Activated naive CD4-positive, alpha-beta T cell treated with anti-CD3 and anti-CD28 coated beads for 36 hours (primary cell): ENCODE measurements at regions not wholly inside any gene's neighbourhood (a gene's known extent, or its start where the extent isn't known, plus 50 kb on each side); places are given as distances from the start of the nearest gene placed in this dataset.
"Not testable (repeated sequence)": the region's sequence is repeated elsewhere in the genome, so short reads cannot be mapped to it uniquely, and the experiment has no call there.

ENCODE experiments used
- CTCF ChIA-PET: fragments of 350-600 bp; sonication (Branson Sonifier 250); formaldehyde crosslinking; loops from one replicate; lab custom pipeline; 2021; ENCODE audit warnings: antibody characterized with exemption; lab: Charles Lee
- DNase-seq: peaks from one replicate; pipeline ENCODE4 v3.0.0-alpha.2; 2020
- H3K27ac Mint-ChIP-seq: one replicate; pipeline ENCODE4 v1.8.0; 2021; ENCODE audit warnings: mild to moderate bottlenecking, mixed read lengths
- H3K27me3 Mint-ChIP-seq: one replicate; pipeline ENCODE4 v1.8.0; 2021; ENCODE audit warnings: low read depth, mixed read lengths
- H3K36me3 Mint-ChIP-seq: one replicate; pipeline ENCODE4 v1.8.0; 2021; ENCODE audit warnings: low read depth, mixed read lengths
- H3K4me1 Mint-ChIP-seq: one replicate; pipeline ENCODE4 v1.8.0; 2021; ENCODE audit warnings: low read depth, mixed read lengths
- H3K4me3 Mint-ChIP-seq: one replicate; pipeline ENCODE4 v1.8.0; 2021; ENCODE audit warnings: mild to moderate bottlenecking, moderate library complexity, mixed read lengths
- H3K9me3 Mint-ChIP-seq: one replicate; pipeline ENCODE4 v1.8.0; 2021; ENCODE audit warnings: mixed read lengths
- intact Hi-C: fragments of 100-400 bp; cut with micrococcal nuclease; formaldehyde crosslinking; loops from one replicate; pipeline ENCODE4 v1.15.1; 2023

DNA sequence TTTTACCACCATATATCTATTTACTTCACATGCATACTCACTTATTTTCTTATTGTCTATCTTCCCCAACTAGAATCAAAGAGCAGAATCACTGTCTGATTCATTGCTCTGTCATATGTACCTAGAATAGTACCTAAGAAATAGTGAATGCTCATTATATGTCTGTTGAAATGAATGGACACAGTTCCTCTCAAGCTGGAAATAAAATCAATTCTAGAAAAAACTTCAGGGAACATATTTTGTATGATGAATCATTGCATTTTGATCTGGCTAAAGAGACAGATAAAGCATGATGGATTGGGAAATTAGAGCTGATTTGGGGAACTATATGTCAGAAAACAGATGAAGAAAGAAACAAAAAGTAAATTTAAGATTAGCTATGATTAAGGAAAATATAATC is 623.3 kb downstream of the C12orf50 start:
- intact Hi-C loops = no loop called here
- CTCF ChIA-PET = no interaction called here
- Mint-ChIP-seq H3K9me3 (peaks cover 10% of the 10 kb centered on the region), H3K27ac (no peak overlapping the region), H3K36me3 (no peaks in the 10 kb centered on the region), H3K4me3 (no peak overlapping the region), H3K27me3 (no peaks in the 10 kb centered on the region), H3K4me1 (no peaks in the 10 kb centered on the region)
- no peak for DNase-seq

DNA sequence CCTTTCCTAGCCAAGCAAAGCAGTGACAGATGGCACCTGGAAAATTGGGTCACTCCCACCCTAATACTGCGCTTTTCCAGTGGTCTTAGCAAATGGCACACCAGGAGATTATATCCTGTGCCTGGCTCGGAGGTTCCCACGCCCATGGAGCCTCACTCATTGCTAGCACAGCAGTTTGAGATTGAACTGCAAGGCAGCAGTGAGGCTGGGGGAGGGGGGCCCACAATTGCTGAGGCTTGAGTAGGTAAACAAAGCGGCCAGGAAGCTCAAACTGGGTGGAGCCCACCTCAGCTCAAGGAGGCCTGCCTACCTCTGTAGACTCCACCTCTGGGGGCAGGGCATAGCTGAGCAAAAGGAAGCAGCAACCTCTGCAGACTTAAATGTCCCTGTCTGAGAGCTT is 635.0 kb downstream of the C12orf50 start:
- DNase-seq, H3K4me1 Mint-ChIP-seq, intact Hi-C loops, H3K27ac Mint-ChIP-seq, H3K36me3 Mint-ChIP-seq, H3K4me3 Mint-ChIP-seq, CTCF ChIA-PET, H3K27me3 Mint-ChIP-seq: not testable (repeated sequence)
- H3K9me3 Mint-ChIP-seq = peaks cover 16% of the 10 kb centered on the region

DNA sequence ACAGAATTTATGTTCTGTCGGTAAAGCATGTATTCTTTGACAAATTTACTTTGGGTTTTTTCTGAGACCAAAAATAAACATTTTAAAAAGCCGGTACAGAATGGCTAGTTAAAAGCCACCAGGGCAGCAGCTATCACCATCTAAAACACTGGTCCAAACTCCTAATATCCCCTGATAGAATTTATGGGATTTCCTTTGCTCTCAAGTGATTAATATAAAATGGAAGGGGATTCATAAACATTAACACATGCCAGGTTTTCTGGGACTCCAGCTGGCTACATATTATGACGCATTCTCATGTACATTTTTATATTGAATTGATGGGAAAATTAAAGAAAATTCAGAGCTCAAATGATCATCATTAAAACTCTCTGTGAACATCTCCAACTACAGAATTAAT is 640.8 kb downstream of the C12orf50 start:
- peaks cover 4% of the 10 kb centered on the region for H3K9me3 Mint-ChIP-seq
- H3K27ac Mint-ChIP-seq = no peak overlapping the region
- intact Hi-C loops = no loop called here
- H3K4me1 Mint-ChIP-seq = no peaks in the 10 kb centered on the region
- no peaks in the 10 kb centered on the region for H3K27me3 Mint-ChIP-seq
- CTCF ChIA-PET = no interaction called here
- no peaks in the 10 kb centered on the region for H3K36me3 Mint-ChIP-seq
- no peak overlapping the region for H3K4me3 Mint-ChIP-seq
- DNase-seq = no peak

DNA sequence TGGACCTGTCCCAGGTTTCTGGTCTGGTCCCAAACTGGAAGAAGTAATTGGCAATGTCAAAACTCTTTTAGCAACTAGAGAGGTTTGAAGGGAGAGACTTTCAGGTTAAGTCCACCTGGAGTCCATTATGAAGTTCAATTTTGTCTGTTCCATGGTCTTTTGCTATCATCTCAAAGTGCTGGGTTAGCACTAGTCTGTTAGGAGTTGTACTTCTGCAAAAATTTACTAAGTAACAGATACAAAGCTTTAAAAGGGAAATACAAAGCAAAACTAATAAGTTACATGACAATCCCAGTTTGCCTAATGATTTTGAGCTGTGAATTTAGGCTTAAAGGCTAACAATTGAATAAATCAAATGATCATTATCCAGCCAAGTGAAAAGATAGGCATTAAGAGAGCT is 643.9 kb downstream of the C12orf50 start:
- Mint-ChIP-seq H3K27me3 (no peaks in the 10 kb centered on the region), H3K4me1 (no peaks in the 10 kb centered on the region), H3K9me3 (peaks cover 3% of the 10 kb centered on the region), H3K36me3 (no peaks in the 10 kb centered on the region), H3K27ac (no peak overlapping the region), H3K4me3 (no peak overlapping the region)
- DNase-seq = no peak
- CTCF ChIA-PET = no interaction called here
- intact Hi-C loops = no loop called here

DNA sequence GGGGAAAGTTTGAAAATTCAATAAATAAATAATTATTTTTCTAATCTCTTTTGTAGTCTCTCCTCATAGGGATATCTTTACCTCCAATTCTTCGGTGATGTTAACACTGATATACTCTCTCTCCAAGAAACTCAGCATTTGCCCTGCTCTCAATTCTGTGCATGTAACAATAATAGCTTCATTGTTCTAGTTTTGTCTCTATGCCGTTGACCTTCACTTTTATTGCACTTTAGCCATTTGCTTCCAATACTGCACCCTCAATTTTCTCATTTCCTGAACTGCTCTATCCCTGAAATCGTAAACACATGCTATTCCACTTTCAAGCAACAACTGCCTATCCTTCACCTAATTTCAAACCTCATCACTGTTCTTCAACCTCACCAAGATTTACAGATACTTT is 645.0 kb downstream of the C12orf50 start:
- Mint-ChIP-seq H3K4me1 (no peaks in the 10 kb centered on the region), H3K27me3 (no peaks in the 10 kb centered on the region), H3K27ac (no peak overlapping the region), H3K9me3 (peaks cover 3% of the 10 kb centered on the region), H3K36me3 (no peaks in the 10 kb centered on the region), H3K4me3 (no peak overlapping the region)
- no peak for DNase-seq
- CTCF ChIA-PET = no interaction called here
- intact Hi-C loops = no loop called here

DNA sequence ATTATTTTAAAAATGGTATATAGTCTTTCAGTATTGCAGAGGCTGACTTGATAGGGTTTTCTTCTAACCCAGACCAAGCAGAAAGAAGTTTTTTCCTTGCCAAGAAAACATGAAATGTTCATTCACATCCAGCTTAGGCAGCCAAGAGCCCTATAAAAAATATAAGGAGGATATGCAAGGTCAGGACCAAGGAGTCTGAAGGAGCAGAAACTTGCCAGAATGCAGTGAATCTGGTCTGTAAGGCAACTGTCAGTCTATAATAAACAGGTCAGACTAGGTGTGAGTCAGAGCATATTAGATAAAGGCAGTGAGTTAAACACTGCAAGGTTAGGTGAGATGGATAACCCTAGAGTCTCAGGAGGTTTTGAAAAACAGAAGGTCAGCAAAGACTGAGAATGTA is 645.5 kb downstream of the C12orf50 start:
- CTCF ChIA-PET = no interaction called here
- H3K27ac Mint-ChIP-seq = no peak overlapping the region
- peaks cover 3% of the 10 kb centered on the region for H3K9me3 Mint-ChIP-seq
- intact Hi-C loops = no loop called here
- H3K4me1 Mint-ChIP-seq = no peaks in the 10 kb centered on the region
- no peak for DNase-seq
- H3K4me3 Mint-ChIP-seq = no peak overlapping the region
- no peaks in the 10 kb centered on the region for H3K36me3 Mint-ChIP-seq
- no peaks in the 10 kb centered on the region for H3K27me3 Mint-ChIP-seq

DNA sequence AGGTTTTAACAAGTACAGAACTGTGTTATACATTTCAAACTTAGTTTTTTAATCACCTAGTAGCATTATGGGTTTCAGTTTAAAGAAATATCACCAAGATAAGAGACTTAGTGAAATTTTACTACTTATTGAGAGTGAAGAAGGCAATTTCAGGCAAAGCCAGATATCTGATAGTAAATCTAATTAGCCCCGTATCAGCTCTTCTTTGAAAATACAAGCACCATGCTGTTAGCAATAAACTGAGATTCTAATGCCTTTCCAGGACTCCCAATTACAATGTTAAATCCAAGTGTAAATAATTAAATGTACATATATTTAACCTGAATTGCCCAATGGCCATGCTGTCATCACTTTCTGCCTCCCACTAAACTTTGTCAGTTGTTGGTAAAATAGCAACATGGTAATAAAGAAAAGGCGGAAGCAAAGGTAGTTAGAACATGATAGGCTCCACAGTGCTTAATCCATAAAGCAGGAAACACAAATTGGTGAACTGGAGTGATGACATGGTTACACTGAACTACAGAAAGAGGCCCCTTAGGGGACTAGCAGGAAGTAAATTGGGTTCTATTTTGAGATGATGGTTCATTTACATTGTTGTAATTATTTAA is 646.1 kb downstream of the C12orf50 start:
- no peak for DNase-seq
- CTCF ChIA-PET = no interaction called here
- no peak overlapping the region for H3K27ac Mint-ChIP-seq
- intact Hi-C loops = no loop called here
- no peak overlapping the region for H3K4me3 Mint-ChIP-seq
- no peaks in the 10 kb centered on the region for H3K4me1 Mint-ChIP-seq
- H3K9me3 Mint-ChIP-seq = peaks cover 3% of the 10 kb centered on the region
- H3K27me3 Mint-ChIP-seq = no peaks in the 10 kb centered on the region
- H3K36me3 Mint-ChIP-seq = no peaks in the 10 kb centered on the region

DNA sequence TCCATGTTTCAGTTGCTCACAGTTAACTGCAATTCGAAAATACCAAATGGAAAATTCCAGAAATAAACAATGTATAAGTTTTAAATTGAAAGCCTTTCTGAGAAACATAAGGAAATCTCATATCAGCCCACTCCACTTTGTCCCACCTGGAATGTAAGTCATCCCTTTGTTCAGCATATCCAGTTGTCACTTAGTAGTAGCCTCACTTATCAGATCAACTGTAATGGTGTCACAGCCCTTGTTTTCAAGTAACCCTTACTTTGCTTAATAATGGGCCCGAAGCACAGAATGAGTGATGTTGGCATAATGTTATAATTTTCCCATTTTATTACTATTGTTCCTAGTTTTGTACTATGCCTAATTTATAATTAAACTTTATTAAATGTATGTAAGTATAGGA is 646.8 kb downstream of the C12orf50 start:
- CTCF ChIA-PET = no interaction called here
- Mint-ChIP-seq H3K4me3 (no peak overlapping the region), H3K4me1 (no peaks in the 10 kb centered on the region), H3K27me3 (no peaks in the 10 kb centered on the region), H3K36me3 (no peaks in the 10 kb centered on the region), H3K27ac (no peak overlapping the region), H3K9me3 (peaks cover 3% of the 10 kb centered on the region)
- no peak for DNase-seq
- intact Hi-C loops = no loop called here

DNA sequence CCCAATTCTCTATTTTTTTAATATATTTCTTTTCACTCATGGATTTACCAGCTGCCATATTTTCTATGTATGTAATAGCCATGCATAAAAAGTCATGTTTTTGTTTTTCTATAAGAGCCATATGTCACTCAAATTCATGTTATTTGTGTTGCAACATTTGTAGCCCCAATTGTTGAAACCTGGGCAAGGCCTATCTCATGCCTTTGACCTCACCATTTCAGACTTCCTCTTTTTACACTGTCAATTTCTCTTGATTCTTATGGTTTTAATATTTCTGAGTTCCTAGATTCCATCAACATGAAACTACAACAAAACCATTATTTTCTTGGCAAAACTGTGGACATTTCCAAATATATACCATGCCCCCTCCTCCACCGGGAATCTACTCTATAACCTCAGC is 647.5 kb downstream of the C12orf50 start:
- intact Hi-C loops = no loop called here
- CTCF ChIA-PET = no interaction called here
- Mint-ChIP-seq H3K4me3 (no peak overlapping the region), H3K4me1 (no peaks in the 10 kb centered on the region), H3K36me3 (no peaks in the 10 kb centered on the region), H3K27me3 (no peaks in the 10 kb centered on the region), H3K9me3 (peaks cover 3% of the 10 kb centered on the region), H3K27ac (no peak overlapping the region)
- no peak for DNase-seq

DNA sequence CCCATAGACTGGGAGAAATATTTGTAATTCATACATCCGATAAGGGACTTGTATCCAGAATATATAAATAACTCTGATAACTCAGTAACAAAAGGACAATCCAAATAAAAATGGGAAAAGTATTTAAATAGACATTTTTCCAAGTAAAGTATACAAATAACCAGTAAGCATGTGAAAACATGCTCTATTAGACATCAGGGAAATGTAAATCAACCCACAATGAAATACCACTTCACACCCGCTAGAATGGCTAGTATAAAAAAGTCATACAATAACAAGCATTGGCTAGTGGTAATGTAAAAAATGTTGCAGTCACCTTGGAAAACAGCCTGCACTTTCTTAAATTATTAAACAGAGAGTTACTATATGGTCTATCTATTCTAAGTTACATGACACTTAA is 650.7 kb downstream of the C12orf50 start:
- CTCF ChIA-PET = no interaction called here
- DNase-seq = no peak
- Mint-ChIP-seq H3K4me1 (no peaks in the 10 kb centered on the region), H3K27ac (no peak overlapping the region), H3K4me3 (no peak overlapping the region), H3K27me3 (no peaks in the 10 kb centered on the region), H3K36me3 (no peaks in the 10 kb centered on the region), H3K9me3 (no peaks in the 10 kb centered on the region)
- intact Hi-C loops = no loop called here

DNA sequence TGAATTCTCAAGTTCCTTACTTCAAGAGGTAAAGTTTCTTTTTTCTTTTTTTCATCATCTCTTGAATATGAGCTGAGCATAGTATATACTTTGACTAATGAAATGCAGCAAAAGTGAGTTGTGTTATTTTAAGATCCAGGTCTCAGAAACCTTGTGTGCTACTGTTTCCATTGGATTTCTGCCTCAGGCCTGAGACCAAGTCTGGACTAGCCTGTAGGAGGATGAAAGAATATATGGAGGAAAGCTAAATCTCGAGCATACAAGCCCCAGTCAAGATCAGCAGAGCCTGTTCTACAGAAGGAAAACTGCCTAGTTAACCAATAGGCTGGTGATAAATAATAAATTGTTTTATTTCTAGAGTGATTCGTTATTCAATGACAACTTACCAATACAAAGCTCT is 652.5 kb downstream of the C12orf50 start:
- no peaks in the 10 kb centered on the region for H3K27me3 Mint-ChIP-seq
- CTCF ChIA-PET = no interaction called here
- no peak overlapping the region for H3K27ac Mint-ChIP-seq
- no peak overlapping the region for H3K4me3 Mint-ChIP-seq
- H3K36me3 Mint-ChIP-seq = no peaks in the 10 kb centered on the region
- no peaks in the 10 kb centered on the region for H3K9me3 Mint-ChIP-seq
- no peaks in the 10 kb centered on the region for H3K4me1 Mint-ChIP-seq
- DNase-seq = no peak
- intact Hi-C loops = no loop called here

DNA sequence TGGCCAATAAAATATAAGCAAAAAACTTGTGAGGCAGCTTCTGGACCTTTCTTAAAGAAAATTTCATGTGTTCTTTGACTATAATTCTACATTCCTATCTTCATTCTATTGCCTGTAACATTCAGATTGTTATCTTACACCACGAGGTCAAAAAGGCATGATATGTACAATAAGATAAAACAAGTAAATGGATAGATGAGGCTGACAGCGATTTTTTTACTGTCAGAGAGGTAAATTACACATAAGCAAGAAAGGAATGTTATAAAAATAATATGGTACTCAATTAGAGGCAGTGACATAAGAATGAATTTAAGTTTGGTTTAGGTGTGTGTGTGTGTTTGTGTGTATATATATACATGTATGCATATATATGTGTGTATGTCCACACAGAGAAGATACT is 660.0 kb downstream of the C12orf50 start:
- intact Hi-C loops = no loop called here
- H3K36me3 Mint-ChIP-seq = no peaks in the 10 kb centered on the region
- CTCF ChIA-PET = no interaction called here
- H3K27me3 Mint-ChIP-seq = no peaks in the 10 kb centered on the region
- H3K9me3 Mint-ChIP-seq = no peaks in the 10 kb centered on the region
- no peaks in the 10 kb centered on the region for H3K4me1 Mint-ChIP-seq
- no peak for DNase-seq
- no peak overlapping the region for H3K4me3 Mint-ChIP-seq
- no peak overlapping the region for H3K27ac Mint-ChIP-seq

DNA sequence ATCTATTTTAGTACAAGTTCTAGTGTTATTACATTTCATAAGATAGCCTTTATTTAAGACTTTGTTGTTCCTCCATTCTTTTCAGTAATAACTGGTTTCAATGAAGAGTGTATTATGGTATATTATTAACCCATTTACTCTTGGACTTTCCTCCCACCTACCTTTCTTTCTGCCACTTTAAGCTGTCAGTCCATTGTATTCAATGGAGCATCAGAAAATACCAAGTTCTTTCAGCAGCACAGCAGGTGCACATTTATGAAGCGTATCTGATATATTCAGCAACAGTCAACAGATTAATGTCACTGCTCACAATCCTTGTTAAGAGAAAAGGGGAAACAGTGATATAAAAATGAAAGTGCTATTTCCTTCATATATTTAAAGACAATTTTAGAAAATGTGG is 660.9 kb downstream of the C12orf50 start:
- H3K4me1 Mint-ChIP-seq = no peaks in the 10 kb centered on the region
- intact Hi-C loops = no loop called here
- H3K36me3 Mint-ChIP-seq = no peaks in the 10 kb centered on the region
- peaks cover 5% of the 10 kb centered on the region for H3K9me3 Mint-ChIP-seq
- CTCF ChIA-PET = no interaction called here
- DNase-seq = no peak
- H3K27me3 Mint-ChIP-seq = no peaks in the 10 kb centered on the region
- no peak overlapping the region for H3K4me3 Mint-ChIP-seq
- H3K27ac Mint-ChIP-seq = no peak overlapping the region

DNA sequence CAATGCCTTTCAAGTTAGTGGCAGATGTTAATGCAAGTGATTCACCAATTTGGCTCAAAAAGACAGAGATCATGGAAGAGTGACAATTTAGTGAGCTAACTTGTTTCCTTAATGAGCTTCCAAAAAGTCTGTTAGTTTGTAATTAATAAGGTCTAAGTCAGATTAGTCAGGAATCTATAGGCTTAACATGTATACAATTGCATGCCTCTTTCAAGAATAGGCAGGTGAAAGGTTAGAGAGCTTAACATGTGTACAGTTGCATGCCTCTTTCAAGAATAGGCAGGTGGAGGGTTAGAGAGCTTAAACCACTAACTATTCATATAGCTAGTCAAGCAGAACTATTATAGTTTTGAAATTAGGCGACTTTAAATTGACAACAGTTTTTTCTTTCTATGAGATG is 663.8 kb downstream of the C12orf50 start:
- no peaks in the 10 kb centered on the region for H3K4me1 Mint-ChIP-seq
- no peaks in the 10 kb centered on the region for H3K36me3 Mint-ChIP-seq

More for the DNA sequence above, 663.8 kb downstream of the C12orf50 start:
- Mint-ChIP-seq H3K9me3 (peaks cover 25% of the 10 kb centered on the region), H3K27me3 (no peaks in the 10 kb centered on the region), H3K4me3 (no peak overlapping the region), H3K27ac (no peak overlapping the region)
- no peak for DNase-seq
- CTCF ChIA-PET = no interaction called here
- intact Hi-C loops = no loop called here
